Vagina (tissue), 2 donors: ENCODE measurements at regions not wholly inside any gene's neighbourhood (a gene's known extent, or its start where the extent isn't known, plus 50 kb on each side); places are given as distances from the start of the nearest gene placed in this dataset.

ENCODE experiments used
- CTCF ChIP-seq, 3 experiments: fragments of 450-650 bp in 2 of 3; fragments of 200-600 bp in 1 of 3; sonication (generic) in 1 of 3; IDR thresholded peaks; one replicate each; pipeline ENCODE4 v1.5.1; 2017 to 2019; ENCODE audit warnings: antibody characterized with exemption in 3 of 3, mild to moderate bottlenecking in 2 of 3, moderate library complexity in 2 of 3
- POLR2A ChIP-seq, 2 donors: fragments of 450-650 bp; IDR thresholded peaks; one replicate each; pipeline ENCODE4 v1.6.1; 2017; ENCODE audit warnings: antibody characterized with exemption in 2 of 2, mild to moderate bottlenecking in 2 of 2, moderate library complexity in 2 of 2
- POLR2AphosphoS5 ChIP-seq, 2 donors: sonication (generic); formaldehyde crosslinking; IDR thresholded peaks; one replicate each; pipeline ENCODE4 v1.9.0; 2017; ENCODE audit warnings: antibody characterized with exemption in 2 of 2, mild to moderate bottlenecking in 2 of 2, low read depth in 1 of 2; ENCODE audit not compliant: insufficient read depth in 1 of 2

DNA sequence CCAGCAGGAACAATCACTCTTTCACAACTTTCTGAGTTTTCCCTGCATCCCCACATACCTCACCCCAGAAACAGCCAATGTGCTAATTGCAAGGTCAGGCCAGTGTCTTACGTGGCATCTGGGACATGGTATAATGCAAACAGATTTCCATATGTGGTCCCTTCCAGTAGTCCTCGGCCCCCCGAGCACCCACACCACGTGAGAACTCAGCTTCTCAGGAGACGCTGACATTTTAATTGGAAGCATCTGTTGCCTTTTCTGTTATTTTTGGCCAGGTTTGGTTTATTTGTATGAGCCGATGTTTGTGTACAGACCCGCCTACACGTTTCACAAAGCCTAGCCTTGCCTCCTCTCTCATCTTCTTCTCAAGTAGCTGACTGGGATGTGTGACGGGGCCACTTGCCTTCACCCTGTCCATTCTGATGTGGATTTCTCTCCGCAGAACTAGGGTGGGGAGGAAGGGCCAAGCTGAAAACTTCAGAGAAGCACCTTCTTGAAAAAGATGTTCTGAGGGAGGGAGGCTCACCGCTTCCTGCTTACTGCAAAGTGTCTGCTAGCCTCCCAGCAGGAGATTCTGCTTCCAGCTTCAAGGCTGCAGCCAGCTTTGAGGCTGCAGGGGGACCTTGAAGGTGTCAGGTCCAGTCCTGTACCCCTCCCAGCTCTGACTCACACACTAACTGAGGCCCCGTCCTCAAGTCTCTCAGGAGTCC, 109.6 kb upstream of the SLC14A2 start:
- TF ChIP-seq POLR2A (IDR thresholded peaks at IDR 0.05) (no peak), CTCF (IDR thresholded peaks at IDR 0.05) (no peak), POLR2AphosphoS5 (IDR thresholded peaks at IDR 0.05; ENCODE audit: insufficient read depth in 1 of 2, low read depth in 1 of 2) (no peak)
